ENCODE measurements at regions not wholly inside any gene's neighbourhood (a gene's known extent, or its start where the extent isn't known, plus 50 kb on each side); places are given as distances from the start of the nearest gene placed in this dataset.

DNA sequence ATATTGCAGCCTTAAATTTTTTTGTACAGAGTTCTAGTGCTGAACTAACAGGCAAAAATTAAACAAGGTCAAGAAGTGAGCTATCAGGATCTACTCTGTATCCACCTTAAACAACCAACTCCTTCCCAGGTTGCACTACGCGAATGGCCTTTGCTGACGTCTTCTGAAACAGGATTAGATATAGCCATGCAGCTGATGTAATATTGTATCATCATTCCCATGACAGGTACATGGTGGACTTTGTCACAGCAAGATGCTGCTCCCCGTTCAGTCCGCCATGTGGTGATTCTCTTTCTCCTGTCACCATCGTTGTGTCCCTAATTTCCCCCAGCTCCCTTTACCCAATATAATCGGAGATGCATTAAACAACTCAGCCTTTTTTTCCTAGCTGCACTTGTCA, 328.9 kb downstream of the DEPDC1B start:
- ChIA-PET POLR2A (no interaction called here), CTCF (no interaction called here)
- no peak overlapping the region for H3K9ac ChIP-seq (ENCODE audit: low read length)
- no peak overlapping the region for H2AFZ ChIP-seq (ENCODE audit: insufficient read depth, low read depth, low read length, poor library complexity, severe bottlenecking)
- DNase-seq (no peak), ATAC-seq (ENCODE audit: low read depth) (no peak)
- TF ChIP-seq, protein P1, sequence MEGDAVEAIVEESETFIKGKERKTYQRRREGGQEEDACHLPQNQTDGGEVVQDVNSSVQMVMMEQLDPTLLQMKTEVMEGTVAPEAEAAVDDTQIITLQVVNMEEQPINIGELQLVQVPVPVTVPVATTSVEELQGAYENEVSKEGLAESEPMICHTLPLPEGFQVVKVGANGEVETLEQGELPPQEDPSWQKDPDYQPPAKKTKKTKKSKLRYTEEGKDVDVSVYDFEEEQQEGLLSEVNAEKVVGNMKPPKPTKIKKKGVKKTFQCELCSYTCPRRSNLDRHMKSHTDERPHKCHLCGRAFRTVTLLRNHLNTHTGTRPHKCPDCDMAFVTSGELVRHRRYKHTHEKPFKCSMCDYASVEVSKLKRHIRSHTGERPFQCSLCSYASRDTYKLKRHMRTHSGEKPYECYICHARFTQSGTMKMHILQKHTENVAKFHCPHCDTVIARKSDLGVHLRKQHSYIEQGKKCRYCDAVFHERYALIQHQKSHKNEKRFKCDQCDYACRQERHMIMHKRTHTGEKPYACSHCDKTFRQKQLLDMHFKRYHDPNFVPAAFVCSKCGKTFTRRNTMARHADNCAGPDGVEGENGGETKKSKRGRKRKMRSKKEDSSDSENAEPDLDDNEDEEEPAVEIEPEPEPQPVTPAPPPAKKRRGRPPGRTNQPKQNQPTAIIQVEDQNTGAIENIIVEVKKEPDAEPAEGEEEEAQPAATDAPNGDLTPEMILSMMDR (IDR thresholded peaks at IDR 0.05): no peak
- TF ChIP-seq EZH2 (IDR thresholded peaks at IDR 0.05; ENCODE audit: borderline replicate concordance, insufficient read depth, low read depth, low read length, poor library complexity, severe bottlenecking): no peak
- no peaks in the 10 kb centered on the region for H3K27me3 Mint-ChIP-seq
- no peak overlapping the region for H3K4me3 ChIP-seq (ENCODE audit: control extremely low read depth in 1 of 5, extremely low read depth in 1 of 5, insufficient read depth in 1 of 5, low read depth in 2 of 5, low read length in 4 of 5)
- H4K20me1 ChIP-seq (ENCODE audit: control insufficient read depth, insufficient read depth, low read length, poor library complexity, severe bottlenecking): no peaks in the 10 kb centered on the region
- intact Hi-C loops (cut with micrococcal nuclease): no loop called here
- no peaks in the 10 kb centered on the region for H3K4me1 Mint-ChIP-seq
- H3K27me3 ChIP-seq (replicated peaks in 1 of 4; ENCODE audit: control extremely low read depth in 1 of 4, control insufficient read depth in 3 of 4, insufficient read depth in 4 of 4, low read length in 3 of 4): no peaks in the 10 kb centered on the region
- no peaks in the 10 kb centered on the region for H3K79me2 ChIP-seq (ENCODE audit: control insufficient read depth, insufficient read depth, low read length)
- H3K4me3 Mint-ChIP-seq: no peak overlapping the region
- H3K4me2 ChIP-seq (replicated peaks; ENCODE audit: low read depth, low read length, poor library complexity, severe bottlenecking): no peak overlapping the region
- no peak overlapping the region for H3K27ac ChIP-seq (ENCODE audit: low read length in 2 of 2)
- no peaks in the 10 kb centered on the region for H3K9me3 Mint-ChIP-seq (ENCODE audit: insufficient read depth)
- no peaks in the 10 kb centered on the region for H3K9me3 ChIP-seq (ENCODE audit: control extremely low read depth in 1 of 3, control insufficient read depth in 2 of 3, insufficient read depth in 1 of 3, low read length in 2 of 3)
- no peaks in the 10 kb centered on the region for H3K36me3 ChIP-seq (replicated peaks in 1 of 2; ENCODE audit: control extremely low read depth in 1 of 2, control insufficient read depth in 1 of 2, extremely low read depth in 1 of 2, insufficient read depth in 2 of 2, low read length in 1 of 2)
- no peaks in the 10 kb centered on the region for H3K4me1 ChIP-seq (ENCODE audit: control insufficient read depth in 2 of 2, insufficient read depth in 2 of 2, low read length in 2 of 2)
- 97% methylated on average over 4 of the region's 7 CpGs for WGBS (ENCODE audit: insufficient coverage)
- no peak overlapping the region for H3K27ac Mint-ChIP-seq

GRCh38 chr5:60370508-60370907, 329.5 kb downstream of the DEPDC1B start:
- no peaks in the 10 kb centered on the region for H3K4me1 Mint-ChIP-seq
- intact Hi-C loops (cut with micrococcal nuclease): no loop called here
- ChIA-PET POLR2A (no interaction called here), CTCF (no interaction called here)
- H3K27ac Mint-ChIP-seq: no peak overlapping the region
- Histone ChIP-seq H3K9ac (ENCODE audit: low read length) (no peak overlapping the region), H3K27ac (ENCODE audit: low read length in 2 of 2) (no peak overlapping the region), H3K79me2 (ENCODE audit: control insufficient read depth, insufficient read depth, low read length) (no peaks in the 10 kb centered on the region), H3K9me3 (ENCODE audit: control extremely low read depth in 1 of 3, control insufficient read depth in 2 of 3, insufficient read depth in 1 of 3, low read length in 2 of 3) (no peaks in the 10 kb centered on the region), H2AFZ (ENCODE audit: insufficient read depth, low read depth, low read length, poor library complexity, severe bottlenecking) (no peak overlapping the region), H3K27me3 (replicated peaks in 1 of 4; ENCODE audit: control extremely low read depth in 1 of 4, control insufficient read depth in 3 of 4, insufficient read depth in 4 of 4, low read length in 3 of 4) (no peaks in the 10 kb centered on the region), H3K36me3 (replicated peaks in 1 of 2; ENCODE audit: control extremely low read depth in 1 of 2, control insufficient read depth in 1 of 2, extremely low read depth in 1 of 2, insufficient read depth in 2 of 2, low read length in 1 of 2) (no peaks in the 10 kb centered on the region), H3K4me1 (ENCODE audit: control insufficient read depth in 2 of 2, insufficient read depth in 2 of 2, low read length in 2 of 2) (no peaks in the 10 kb centered on the region), H3K4me3 (ENCODE audit: control extremely low read depth in 1 of 5, extremely low read depth in 1 of 5, insufficient read depth in 1 of 5, low read depth in 2 of 5, low read length in 4 of 5) (no peak overlapping the region), H3K4me2 (replicated peaks; ENCODE audit: low read depth, low read length, poor library complexity, severe bottlenecking) (no peak overlapping the region), H4K20me1 (ENCODE audit: control insufficient read depth, insufficient read depth, low read length, poor library complexity, severe bottlenecking) (no peaks in the 10 kb centered on the region)
- DNase-seq: no peak
- H3K9me3 Mint-ChIP-seq (ENCODE audit: insufficient read depth): no peaks in the 10 kb centered on the region
- no peak for TF ChIP-seq EZH2 (IDR thresholded peaks at IDR 0.05; ENCODE audit: borderline replicate concordance, insufficient read depth, low read depth, low read length, poor library complexity, severe bottlenecking)
- TF ChIP-seq, protein P1 (IDR thresholded peaks at IDR 0.05): no peak
- WGBS (ENCODE audit: insufficient coverage): 94% methylated on average over 2 of the region's 5 CpGs
- H3K27me3 Mint-ChIP-seq: no peaks in the 10 kb centered on the region
- no peak overlapping the region for H3K4me3 Mint-ChIP-seq
- ATAC-seq (ENCODE audit: low read depth): no peak
